HEK293T (cell line): ENCODE measurements at regions not wholly inside any gene's neighbourhood (a gene's known extent, or its start where the extent isn't known, plus 50 kb on each side); places are given as distances from the start of the nearest gene placed in this dataset.

Experiments
- CTCF ChIA-PET: fragments of 350-600 bp; formaldehyde crosslinking; extraction: SDS; loops from one replicate; lab custom pipeline; 2021; ENCODE audit warnings: antibody characterized with exemption, inconsistent platforms; lab: Yijun Ruan, JAX
- POLR2A ChIA-PET: fragments of 350-600 bp; formaldehyde crosslinking; extraction: SDS; loops from one replicate; lab custom pipeline; 2020; ENCODE audit warnings: antibody characterized with exemption, inconsistent platforms; lab: Yijun Ruan, JAX
- DNase-seq: peaks from one replicate; pipeline ENCODE4 v3.0.0; 2012; ENCODE audit warnings: mixed read lengths; ENCODE audit errors: extremely low spot score
- ARNT ChIP-seq: fragments of 450-650 bp; IDR thresholded peaks from 2 replicates; pipeline ENCODE4 v1.6.1; 2017; ENCODE audit warnings: mild to moderate bottlenecking
- BHLHE40 ChIP-seq: fragments of 450-650 bp; IDR thresholded peaks from 2 replicates; pipeline ENCODE4 v1.6.1; 2016; ENCODE audit warnings: mild to moderate bottlenecking, moderate library complexity, borderline replicate concordance
- CTBP1 ChIP-seq: fragments of 450-650 bp; IDR thresholded peaks from 2 replicates; pipeline ENCODE4 v1.6.1; 2016; ENCODE audit warnings: borderline replicate concordance
- ELF4 ChIP-seq: fragments of 450-650 bp; IDR thresholded peaks from 2 replicates; pipeline ENCODE4 v1.6.1; 2017; ENCODE audit warnings: antibody characterized with exemption
- FOXA1 ChIP-seq: fragments of 450-650 bp; IDR thresholded peaks from 2 replicates; pipeline ENCODE4 v1.6.1; 2016; ENCODE audit warnings: mild to moderate bottlenecking
- FOXK2 ChIP-seq: fragments of 450-650 bp; IDR thresholded peaks from 2 replicates; pipeline ENCODE4 v1.6.1; 2016; ENCODE audit warnings: mild to moderate bottlenecking
- FOXM1 ChIP-seq: fragments of 450-650 bp; IDR thresholded peaks from 2 replicates; pipeline ENCODE4 v1.6.1; 2017; ENCODE audit warnings: mild to moderate bottlenecking, borderline replicate concordance
- HDGF ChIP-seq: fragments of 450-650 bp; IDR thresholded peaks from 2 replicates; pipeline ENCODE4 v1.6.1; 2017; ENCODE audit warnings: antibody characterized with exemption, borderline replicate concordance
- L3MBTL2 ChIP-seq: fragments of 450-650 bp; conservative IDR thresholded peaks from 2 replicates; pipeline ENCODE4 v1.6.1; 2016; ENCODE audit warnings: mild to moderate bottlenecking
- LEF1 ChIP-seq: fragments of 450-650 bp; IDR thresholded peaks from 2 replicates; pipeline ENCODE4 v1.6.1; 2017; ENCODE audit warnings: mild to moderate bottlenecking, borderline replicate concordance
- NFRKB ChIP-seq: fragments of 450-650 bp; IDR thresholded peaks from 2 replicates; pipeline ENCODE4 v1.6.1; 2016; ENCODE audit warnings: mild to moderate bottlenecking, moderate library complexity
- PKNOX1 ChIP-seq: fragments of 450-650 bp; IDR thresholded peaks from 2 replicates; pipeline ENCODE4 v1.6.1; 2016
- SP1 ChIP-seq: fragments of 450-650 bp; IDR thresholded peaks from 2 replicates; pipeline ENCODE4 v1.6.1; 2017
- SUZ12 ChIP-seq: fragments of 450-650 bp; IDR thresholded peaks from 2 replicates; pipeline ENCODE4 v1.6.1; 2016; ENCODE audit warnings: mild to moderate bottlenecking
- TARDBP ChIP-seq: fragments of 450-650 bp; IDR thresholded peaks from 2 replicates; pipeline ENCODE4 v1.6.1; 2016
- ZNF384 ChIP-seq: fragments of 450-650 bp; IDR thresholded peaks from 2 replicates; pipeline ENCODE4 v1.6.1; 2016

GRCh38 chr20:58141496-58141895 lies 87.0 kb downstream of the ANKRD60 start:
- ChIA-PET CTCF (no interaction called here), POLR2A (no interaction called here)
- TF ChIP-seq FOXA1 (no peak), FOXM1 (no peak), SUZ12 (no peak), CTBP1 (no peak), LEF1 (no peak), PKNOX1 (no peak), BHLHE40 (no peak), SP1 (no peak), FOXK2 (no peak), ZNF384 (no peak), HDGF (no peak), ARNT (no peak)
- no peak for DNase-seq

GRCh38 chr20:58140787-58141425 lies 87.5 kb downstream of the ANKRD60 start:
- no peak for DNase-seq
- ChIA-PET POLR2A (no interaction called here), CTCF (no interaction called here)
- no peak for TF ChIP-seq LEF1
- TF ChIP-seq FOXK2, result no peak
- no peak for TF ChIP-seq FOXM1
- TF ChIP-seq ZNF384, result no peak
- TF ChIP-seq PKNOX1, result no peak
- TF ChIP-seq CTBP1, result no peak
- no peak for TF ChIP-seq NFRKB
- TF ChIP-seq L3MBTL2, result no peak
- TF ChIP-seq SP1, result no peak
- no peak for TF ChIP-seq TARDBP
- no peak for TF ChIP-seq ELF4
- TF ChIP-seq FOXA1, result no peak
- no peak for TF ChIP-seq BHLHE40
- no peak for TF ChIP-seq HDGF
- no peak for TF ChIP-seq SUZ12
- TF ChIP-seq ARNT, result no peak

- POLR2A ChIA-PET, result no interaction called here
- CTCF ChIA-PET, result no interaction called here
- DNase-seq, result no peak
- TF ChIP-seq HDGF (no peak), SUZ12 (no peak), LEF1 (no peak), L3MBTL2 (no peak), ZNF384 (no peak), CTBP1 (no peak), FOXM1 (no peak), ELF4 (no peak), BHLHE40 (no peak), ARNT (no peak), PKNOX1 (no peak), FOXK2 (no peak)
Measured at GRCh38 chr20:58139849-58140786, 88.3 kb downstream of the ANKRD60 start.

GRCh38 chr20:58138395-58138794 lies 90.1 kb downstream of the ANKRD60 start:
- ChIA-PET CTCF (no interaction called here), POLR2A (no interaction called here)
- no peak for DNase-seq
- TF ChIP-seq TARDBP (no peak), ZNF384 (no peak), SUZ12 (no peak), ELF4 (no peak), FOXA1 (no peak), ARNT (no peak)

- TF ChIP-seq CTBP1 (no peak), FOXM1 (no peak), LEF1 (no peak), FOXA1 (no peak), SUZ12 (no peak), HDGF (no peak), ARNT (no peak), L3MBTL2 (no peak), BHLHE40 (no peak), SP1 (no peak), ZNF384 (no peak), TARDBP (no peak)
- DNase-seq, result no peak
- CTCF ChIA-PET, result no interaction called here
- POLR2A ChIA-PET, result no interaction called here
Measured at GRCh38 chr20:58137651-58138265, 90.7 kb downstream of the ANKRD60 start.

- no peak for DNase-seq
- ChIA-PET POLR2A (no interaction called here), CTCF (no interaction called here)
- TF ChIP-seq PKNOX1 (no peak), TARDBP (no peak), NFRKB (no peak), FOXA1 (no peak), CTBP1 (no peak), SUZ12 (no peak), ELF4 (no peak), HDGF (no peak), LEF1 (no peak), L3MBTL2 (no peak)
Measured at GRCh38 chr20:58137236-58137635, 91.2 kb downstream of the ANKRD60 start.
